Right ventricle myocardium superior (tissue), 1 donor: ENCODE measurements at regions not wholly inside any gene's neighbourhood (a gene's known extent, or its start where the extent isn't known, plus 50 kb on each side); places are given as distances from the start of the nearest gene placed in this dataset.

Experiments used
- ATAC-seq: fragments of 200-7000 bp; cut with Tn5 transposase; one replicate; pipeline ENCODE4 v1.9.1; 2020; ENCODE audit warnings: mild to moderate bottlenecking; ENCODE audit not compliant: poor library complexity
- DNase-seq: peaks from one replicate; pipeline ENCODE4 v3.0.0-alpha.2; 2020
- intact Hi-C: fragments of 100-400 bp; cut with DNase I; formaldehyde crosslinking; loops from one replicate; pipeline ENCODE4 v1.11.2; 2022
- donor health status: DM: no; HTN: yes; CAD: no; lungs with severe emphysema.

DNA sequence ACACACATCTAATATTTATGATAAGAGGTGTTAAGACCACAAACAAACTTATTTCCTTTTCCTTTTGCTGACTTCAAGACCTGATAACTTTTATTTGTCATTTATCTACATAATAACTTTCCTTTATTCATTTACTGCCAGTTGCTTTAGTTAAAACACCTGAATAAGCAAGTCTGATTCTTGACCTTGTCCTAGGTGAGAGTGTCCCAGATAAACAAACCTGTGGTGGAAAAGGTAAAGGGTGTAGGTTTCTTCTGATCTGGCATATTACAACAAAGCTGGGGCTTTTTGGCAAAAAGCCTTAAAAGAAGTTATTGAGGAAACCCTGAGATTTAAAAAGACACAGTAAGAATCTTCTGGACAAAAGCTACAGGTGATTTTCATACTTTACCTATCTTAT lies 191.5 kb downstream of the ZBBX start:
- no peak for ATAC-seq
- intact Hi-C loops = no loop called here
- no peak for DNase-seq

DNA sequence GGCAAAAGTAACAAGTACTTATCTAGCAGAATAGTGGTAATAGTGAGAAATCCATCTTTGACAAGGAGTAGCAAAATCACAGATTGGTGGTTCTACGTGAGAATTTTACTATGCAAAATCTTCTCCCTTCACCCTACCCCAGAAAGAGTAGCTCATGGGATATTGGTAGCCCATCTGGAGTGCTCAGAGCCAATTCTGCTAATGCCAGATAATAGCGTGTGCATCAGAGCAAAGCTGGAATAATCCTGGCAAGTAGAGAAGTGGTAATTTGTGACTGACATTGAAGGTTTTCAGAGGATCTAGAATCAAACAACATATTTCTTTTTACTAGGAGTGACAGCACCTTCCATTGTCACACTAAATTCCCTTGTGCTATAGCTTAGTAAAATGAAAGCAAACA lies 192.9 kb downstream of the ZBBX start:
- ATAC-seq = no peak
- no peak for DNase-seq
- intact Hi-C loops = no loop called here

DNA sequence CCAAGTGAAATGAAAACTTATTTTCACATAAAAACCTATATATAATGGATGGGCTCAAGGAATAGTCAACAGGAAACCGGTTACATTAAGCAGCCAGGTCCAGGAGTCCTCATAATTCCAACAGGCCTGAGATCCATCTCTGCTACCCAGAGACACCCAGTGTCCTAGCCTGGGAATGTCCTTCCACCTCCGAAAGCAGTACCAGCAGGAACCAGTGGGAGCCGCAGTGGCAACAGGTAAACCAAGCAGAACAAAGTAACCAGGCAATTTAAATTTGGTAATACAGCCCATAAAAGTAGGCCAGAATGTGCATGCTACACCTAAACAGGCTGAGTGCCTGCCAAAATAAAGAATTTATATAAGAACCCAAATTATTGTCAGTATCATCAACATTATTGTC lies 195.6 kb downstream of the ZBBX start:
- ATAC-seq = no peak
- DNase-seq = no peak
- intact Hi-C loops = no loop called here

- no peak for ATAC-seq
- intact Hi-C loops = no loop called here
- no peak for DNase-seq
Observed at GRCh38 chr3:167172377-167172776, 207.7 kb downstream of the ZBBX start.

DNA sequence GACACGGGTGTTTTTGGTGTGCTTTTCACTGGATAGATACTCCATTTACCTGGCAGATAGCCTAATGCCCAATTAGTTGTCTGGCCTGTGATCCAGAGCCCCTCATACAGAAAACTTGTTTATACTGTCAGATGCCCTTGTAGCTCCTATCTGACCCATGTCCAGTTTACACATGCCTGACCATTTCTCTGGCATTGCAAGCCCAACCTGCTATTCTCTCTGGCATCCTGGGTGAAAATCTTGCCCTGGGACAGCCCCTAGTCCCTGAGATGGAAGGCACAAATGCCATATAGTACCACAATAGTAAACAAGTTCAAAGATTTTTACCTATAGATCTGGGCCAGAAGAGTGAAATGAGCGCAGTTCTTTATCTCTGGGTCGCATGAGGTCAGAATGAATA lies 212.6 kb downstream of the ZBBX start:
- intact Hi-C loops = no loop called here
- peak; percentile 21 for ATAC-seq
- no peak for DNase-seq

- peak; percentile 73 for DNase-seq
- intact Hi-C loops = no loop called here
- ATAC-seq = peak; percentile 96
Observed at GRCh38 chr3:167166594-167167253, 213.4 kb downstream of the ZBBX start.

GRCh38 chr3:167166012-167166411 lies 214.1 kb downstream of the ZBBX start:
- DNase-seq (no peak), ATAC-seq (peak; percentile 15)
- intact Hi-C loops = no loop called here

DNA sequence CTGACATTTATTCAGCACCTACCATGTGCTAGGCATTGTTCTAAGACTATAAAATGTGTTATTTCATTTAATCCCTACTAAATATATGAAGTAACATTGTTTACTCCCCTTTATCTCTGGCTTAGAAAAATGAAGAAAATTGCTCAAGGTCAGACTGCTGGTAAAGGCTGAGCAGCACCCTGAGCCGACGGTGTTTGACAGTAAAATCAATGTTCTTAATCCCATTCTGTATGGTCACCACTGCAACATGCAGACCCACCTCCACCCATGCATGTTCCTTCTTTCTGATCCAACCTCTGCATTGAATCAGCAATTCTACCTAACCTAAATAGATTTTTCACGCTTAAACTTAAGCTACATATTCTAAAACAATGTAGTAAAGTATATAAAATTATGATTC lies 216.5 kb downstream of the ZBBX start:
- ATAC-seq = no peak
- DNase-seq = no peak
- intact Hi-C loops = no loop called here

- no peak for ATAC-seq
- DNase-seq = no peak
- intact Hi-C loops = no loop called here
Observed at GRCh38 chr3:167162083-167162482, 218.0 kb downstream of the ZBBX start.

DNA sequence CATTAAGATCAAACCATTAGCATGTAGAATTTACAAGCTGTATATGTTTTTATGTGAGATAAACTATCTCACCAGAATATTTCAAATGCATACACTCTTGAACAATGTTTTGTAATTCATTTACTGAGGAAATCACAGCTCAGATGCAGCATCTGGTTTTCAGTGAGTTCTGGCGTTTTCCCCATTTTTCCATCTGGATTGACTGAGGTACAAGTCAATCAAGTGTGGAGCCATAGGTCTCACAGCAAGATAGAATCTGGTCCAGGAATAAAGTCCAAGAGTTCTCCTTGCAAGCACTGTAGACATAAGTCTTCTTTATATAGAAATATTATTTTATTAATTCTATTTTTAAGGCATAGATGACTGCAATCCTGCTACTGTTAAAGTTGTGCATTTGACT lies 219.3 kb downstream of the ZBBX start:
- intact Hi-C loops = no loop called here
- DNase-seq (no peak), ATAC-seq (no peak)

DNA sequence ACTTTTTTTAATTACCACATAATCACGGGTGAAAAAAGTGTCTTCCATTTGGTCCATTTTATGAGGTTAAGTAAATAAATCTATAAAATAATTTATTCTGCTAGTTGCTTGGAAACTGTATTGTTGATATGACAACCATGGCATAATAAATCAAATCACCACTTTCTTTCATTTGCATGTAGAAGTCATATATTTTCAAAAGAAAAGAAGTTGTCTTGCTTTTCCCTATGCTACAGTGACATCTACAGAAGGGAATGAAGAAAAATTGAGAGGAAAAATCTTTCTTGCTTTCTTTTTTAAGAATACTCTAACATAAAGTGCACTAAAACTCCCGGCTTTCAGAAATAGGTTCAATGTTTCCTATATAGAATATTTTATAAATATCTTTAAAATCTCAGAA lies 228.5 kb downstream of the ZBBX start:
- intact Hi-C loops = no loop called here
- ATAC-seq (no peak), DNase-seq (no peak)

- ATAC-seq = no peak
- intact Hi-C loops = no loop called here
- no peak for DNase-seq
Observed at GRCh38 chr3:167148136-167148535, 232.0 kb downstream of the ZBBX start.

DNA sequence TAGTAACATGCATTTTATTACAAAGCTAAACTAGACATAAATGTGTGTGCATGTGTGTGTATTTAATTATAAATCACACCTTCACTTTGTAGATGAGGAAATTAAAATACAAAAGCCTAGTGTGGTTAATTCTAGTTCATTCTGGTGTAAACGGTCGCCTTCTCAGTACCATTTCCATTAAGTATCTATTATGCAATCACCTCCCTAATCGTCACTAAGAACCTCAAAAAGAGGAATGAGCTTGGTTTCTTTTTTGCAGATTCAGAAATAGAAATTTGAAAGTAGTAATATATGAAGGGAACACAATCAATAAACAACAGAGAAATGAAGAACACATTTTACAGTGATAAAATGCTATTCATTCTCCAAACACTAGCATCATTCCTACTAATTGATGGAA lies 233.2 kb downstream of the ZBBX start:
- no peak for ATAC-seq
- no peak for DNase-seq
- intact Hi-C loops = no loop called here

GRCh38 chr3:167125612-167126407 lies 254.3 kb downstream of the ZBBX start:
- no peak for ATAC-seq
- intact Hi-C loops = no loop called here
- no peak for DNase-seq

DNA sequence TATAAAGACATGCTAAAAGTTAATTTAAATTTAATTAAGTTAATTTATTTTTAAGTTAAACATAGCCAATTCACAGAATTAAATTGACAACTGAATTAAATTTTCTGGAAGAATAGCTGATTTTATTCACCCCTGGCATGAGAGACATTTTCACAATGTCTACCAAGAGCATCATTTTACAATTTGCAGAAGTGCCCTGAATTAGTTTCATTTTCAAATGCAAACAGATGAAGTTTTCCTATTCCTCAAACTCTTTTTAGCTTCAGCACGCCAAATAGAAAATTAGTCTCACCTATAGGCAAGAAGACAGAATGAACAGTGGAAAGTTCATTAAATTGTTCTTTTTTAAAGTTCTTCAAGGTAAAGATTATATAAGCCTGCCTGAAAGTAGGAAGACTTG lies 259.3 kb downstream of the ZBBX start:
- no peak for ATAC-seq
- intact Hi-C loops = no loop called here
- no peak for DNase-seq

GRCh38 chr3:167116120-167116922 lies 263.8 kb downstream of the ZBBX start:
- ATAC-seq = no peak
- DNase-seq = peak; percentile 26
- intact Hi-C loops = no loop called here

- DNase-seq (no peak), ATAC-seq (no peak)
- intact Hi-C loops = no loop called here
Observed at GRCh38 chr3:167115331-167115934, 264.7 kb downstream of the ZBBX start.

DNA sequence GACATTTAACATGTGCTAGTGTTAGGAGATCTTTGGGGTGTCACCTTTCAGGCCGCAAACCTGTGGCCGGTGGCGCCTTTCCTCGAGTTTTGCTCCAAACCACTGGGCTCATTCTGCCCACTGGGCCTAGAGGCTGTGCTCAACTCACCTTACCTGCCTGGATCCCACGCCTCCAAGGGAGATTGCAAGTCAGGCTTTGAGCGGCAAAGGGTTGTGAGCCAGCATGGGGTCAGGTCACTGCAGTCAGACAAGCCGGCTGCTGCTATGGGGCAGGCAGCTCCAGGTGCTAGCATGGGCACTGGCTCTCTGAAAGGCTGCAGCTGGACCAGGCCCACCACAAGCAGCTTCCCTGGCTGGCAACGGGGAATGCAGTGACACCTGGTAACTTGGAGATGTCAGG lies 265.5 kb downstream of the ZBBX start:
- DNase-seq = peak; percentile 16
- intact Hi-C loops = no loop called here
- ATAC-seq = no peak

DNA sequence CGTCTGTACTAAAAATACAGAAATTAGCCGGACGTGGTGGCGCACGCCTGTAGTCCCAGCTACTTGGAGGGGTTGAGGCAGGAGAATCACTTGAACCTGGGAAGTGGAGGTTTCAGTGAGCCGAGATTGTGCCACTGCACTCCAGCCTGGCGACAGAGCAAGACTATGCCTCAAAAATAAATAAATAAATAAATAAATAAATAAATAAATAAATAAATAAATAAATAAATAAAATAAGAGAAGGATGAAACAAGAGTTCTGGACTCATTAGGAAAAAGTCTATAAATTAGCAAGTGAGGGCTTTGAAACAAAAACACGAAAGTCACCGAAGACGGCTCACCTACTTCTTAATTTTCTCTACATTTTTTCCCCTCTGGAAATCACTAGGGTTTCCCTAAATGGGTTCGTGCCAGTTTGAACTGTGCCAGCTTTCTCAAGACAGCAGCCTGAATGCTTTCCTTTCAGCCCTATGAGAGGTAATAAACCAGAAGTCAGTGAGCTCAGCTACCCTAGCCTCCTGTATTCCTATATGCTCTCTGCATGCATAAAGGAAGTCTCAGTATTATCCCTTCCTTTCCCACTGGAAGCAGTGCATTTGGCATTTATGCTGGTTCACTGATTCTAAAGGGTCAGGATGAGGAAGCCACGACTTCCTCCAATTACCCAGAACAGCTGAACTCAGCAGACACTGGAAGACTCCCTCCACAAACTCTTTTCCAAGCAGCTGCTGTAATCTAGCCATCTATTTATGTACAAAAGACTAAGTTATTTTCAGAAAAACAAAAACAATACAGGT lies 266.9 kb downstream of the ZBBX start:
- no peak for ATAC-seq
- no peak for DNase-seq
- intact Hi-C loops = no loop called here
